WERI-Rb-1 (cell line): ENCODE measurements at regions not wholly inside any gene's neighbourhood (a gene's known extent, or its start where the extent isn't known, plus 50 kb on each side); places are given as distances from the start of the nearest gene placed in this dataset.

ENCODE experiments used
- DNase-seq: peaks from one replicate; pipeline ENCODE4 v3.0.0-alpha.2; 2020
- H3K27ac ChIP-seq: fragments of 250-450 bp; sonication (Bioruptor Pico); 2 replicates; pipeline ENCODE4 v1.5.1; 2020; ENCODE audit warnings: mild to moderate bottlenecking, moderate library complexity
- H3K27me3 ChIP-seq: fragments of 250-450 bp; sonication (Bioruptor Pico); 2 replicates; pipeline ENCODE4 v1.5.1; 2021; ENCODE audit warnings: mild to moderate bottlenecking, low read depth, moderate library complexity; ENCODE audit not compliant: insufficient read depth, severe bottlenecking
- H3K36me3 ChIP-seq: fragments of 250-450 bp; sonication (Bioruptor Pico); 2 replicates; pipeline ENCODE4 v1.5.1; 2020; ENCODE audit warnings: mild to moderate bottlenecking, moderate library complexity
- H3K4me3 ChIP-seq: 2 replicates; pipeline ENCODE4 v1.5.1; 2011; ENCODE audit warnings: low read depth, mild to moderate bottlenecking, control low read depth, low read length
- H3K9me3 ChIP-seq: fragments of 250-450 bp; sonication (Bioruptor Pico); 2 replicates; pipeline ENCODE4 v1.5.1; 2021; ENCODE audit warnings: mild to moderate bottlenecking, moderate library complexity; ENCODE audit not compliant: severe bottlenecking
- TF ChIP-seq, protein P1 (sequence below): IDR thresholded peaks from 2 replicates; pipeline ENCODE4 v1.5.1; 2011; ENCODE audit warnings: low read depth, mild to moderate bottlenecking, control low read depth, inconsistent platforms, low read length

DNA sequence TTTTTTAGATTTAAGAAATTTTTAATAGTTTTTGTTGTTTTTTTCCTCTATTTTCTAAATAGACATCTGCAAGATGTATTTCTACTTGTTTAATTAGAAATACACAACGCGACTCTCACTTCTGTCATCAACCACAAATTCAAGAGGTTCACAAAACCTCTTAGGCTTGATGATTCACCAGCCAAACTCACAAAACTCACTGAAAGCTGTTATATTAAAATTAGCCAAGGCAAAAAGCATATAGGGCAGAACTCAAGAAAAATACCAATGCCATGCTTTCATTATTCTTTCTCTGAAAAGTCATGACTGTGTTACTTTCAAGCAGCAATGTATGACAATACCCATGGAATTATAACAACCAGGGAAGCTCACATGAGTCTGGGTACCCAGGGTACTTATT, 487.0 kb upstream of the RGS18 start:
- no peak overlapping the region for H3K27ac ChIP-seq
- H3K27me3 ChIP-seq = no peaks in the 10 kb centered on the region
- H3K4me3 ChIP-seq = no peak overlapping the region
- no peaks in the 10 kb centered on the region for H3K9me3 ChIP-seq
- TF ChIP-seq, protein P1, sequence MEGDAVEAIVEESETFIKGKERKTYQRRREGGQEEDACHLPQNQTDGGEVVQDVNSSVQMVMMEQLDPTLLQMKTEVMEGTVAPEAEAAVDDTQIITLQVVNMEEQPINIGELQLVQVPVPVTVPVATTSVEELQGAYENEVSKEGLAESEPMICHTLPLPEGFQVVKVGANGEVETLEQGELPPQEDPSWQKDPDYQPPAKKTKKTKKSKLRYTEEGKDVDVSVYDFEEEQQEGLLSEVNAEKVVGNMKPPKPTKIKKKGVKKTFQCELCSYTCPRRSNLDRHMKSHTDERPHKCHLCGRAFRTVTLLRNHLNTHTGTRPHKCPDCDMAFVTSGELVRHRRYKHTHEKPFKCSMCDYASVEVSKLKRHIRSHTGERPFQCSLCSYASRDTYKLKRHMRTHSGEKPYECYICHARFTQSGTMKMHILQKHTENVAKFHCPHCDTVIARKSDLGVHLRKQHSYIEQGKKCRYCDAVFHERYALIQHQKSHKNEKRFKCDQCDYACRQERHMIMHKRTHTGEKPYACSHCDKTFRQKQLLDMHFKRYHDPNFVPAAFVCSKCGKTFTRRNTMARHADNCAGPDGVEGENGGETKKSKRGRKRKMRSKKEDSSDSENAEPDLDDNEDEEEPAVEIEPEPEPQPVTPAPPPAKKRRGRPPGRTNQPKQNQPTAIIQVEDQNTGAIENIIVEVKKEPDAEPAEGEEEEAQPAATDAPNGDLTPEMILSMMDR = no peak
- H3K36me3 ChIP-seq = no peaks in the 10 kb centered on the region
- DNase-seq = no peak

DNA sequence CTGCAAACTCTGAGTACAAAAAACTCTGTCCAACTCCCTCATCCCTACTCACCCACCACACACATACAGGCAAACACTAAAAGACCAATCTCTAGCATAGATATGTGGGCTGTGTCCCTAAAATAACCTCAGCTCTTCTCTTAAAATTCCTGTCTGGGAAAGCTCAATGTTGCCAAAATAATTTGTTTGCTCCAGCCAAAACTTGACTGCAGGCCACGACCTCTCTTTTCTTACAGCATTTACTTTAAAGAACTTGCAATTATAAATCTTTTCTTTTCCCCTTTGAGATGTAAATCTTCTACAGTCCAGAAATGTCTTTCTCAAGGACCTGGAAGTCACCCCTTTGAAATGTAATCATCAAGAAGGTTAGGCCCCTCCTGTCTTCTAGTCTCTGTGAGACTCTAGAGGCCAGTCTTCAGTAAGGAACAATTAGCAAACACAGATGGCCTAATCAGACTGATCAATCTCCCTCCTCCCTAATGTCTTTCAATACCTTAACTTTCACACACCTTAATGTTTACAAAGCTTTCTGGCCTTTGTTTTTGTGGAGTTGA, 483.6 kb upstream of the RGS18 start:
- no peaks in the 10 kb centered on the region for H3K27me3 ChIP-seq
- H3K36me3 ChIP-seq = no peaks in the 10 kb centered on the region
- H3K4me3 ChIP-seq = no peak overlapping the region
- DNase-seq = no peak
- H3K9me3 ChIP-seq = no peaks in the 10 kb centered on the region
- no peak overlapping the region for H3K27ac ChIP-seq
- TF ChIP-seq, protein P1 = no peak

DNA sequence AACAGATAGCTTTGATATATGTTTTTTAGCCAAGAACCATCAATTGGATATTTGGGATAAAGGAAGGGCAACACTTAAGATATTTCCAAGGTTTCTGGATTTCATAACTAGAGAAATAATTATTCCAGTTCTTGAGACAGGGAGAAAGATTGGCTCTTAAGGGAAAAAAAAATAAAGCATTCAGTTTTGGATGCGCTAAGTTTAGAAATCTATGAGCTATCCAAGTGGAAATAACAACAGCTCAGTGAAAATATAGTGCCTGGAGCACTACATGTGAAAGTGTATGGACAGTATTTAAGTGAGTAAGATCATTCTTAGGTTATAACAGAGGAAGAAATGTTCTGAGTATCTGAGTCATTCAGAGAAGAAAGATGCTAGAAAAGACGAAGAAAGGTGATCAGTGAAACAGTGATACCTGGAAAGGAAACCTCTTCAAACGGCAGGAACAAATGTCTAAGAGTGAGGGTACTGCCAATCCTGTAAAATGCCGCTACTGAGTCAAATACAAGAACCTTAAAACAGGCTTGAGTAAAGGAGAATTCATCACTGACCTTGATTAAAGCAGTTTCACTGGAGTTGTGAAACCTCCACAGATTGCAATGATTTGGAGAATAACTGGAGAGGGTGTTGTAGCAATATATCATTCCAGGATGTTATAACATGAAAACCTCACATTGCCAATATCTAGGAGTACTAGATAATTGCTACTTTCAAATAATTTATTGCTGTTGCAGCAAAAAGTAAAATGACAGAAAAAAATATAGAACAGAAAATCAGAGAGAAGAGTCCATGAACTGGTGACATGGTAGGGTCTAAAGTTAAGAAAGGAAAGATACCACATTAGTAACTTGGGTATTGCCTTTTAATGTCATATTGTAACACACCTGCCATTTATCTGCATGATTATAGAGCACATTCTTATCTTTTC, 482.1 kb upstream of the RGS18 start:
- H3K9me3 ChIP-seq = no peaks in the 10 kb centered on the region
- TF ChIP-seq, protein P1 = no peak
- no peak overlapping the region for H3K4me3 ChIP-seq
- no peaks in the 10 kb centered on the region for H3K36me3 ChIP-seq
- DNase-seq = no peak
- no peak overlapping the region for H3K27ac ChIP-seq
- no peaks in the 10 kb centered on the region for H3K27me3 ChIP-seq

DNA sequence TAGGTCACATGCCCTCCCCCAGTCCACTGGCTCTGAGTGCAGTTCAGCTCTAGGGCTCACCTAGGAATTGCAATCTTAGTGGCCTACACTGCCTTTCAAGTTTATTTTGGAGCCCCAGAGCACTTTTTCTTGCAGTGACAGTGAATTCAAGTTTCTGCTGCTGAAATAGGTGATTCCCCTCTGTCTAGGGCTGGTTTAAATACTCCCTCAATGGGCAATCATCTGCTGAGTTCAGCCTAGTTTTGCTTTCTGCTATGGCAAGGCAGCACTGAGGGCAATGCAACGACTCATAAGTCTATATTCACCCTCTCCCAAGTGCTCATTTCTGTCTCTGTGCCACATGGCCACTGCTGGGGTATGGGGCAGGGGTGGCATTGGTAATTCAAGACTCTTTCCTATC, 472.6 kb upstream of the RGS18 start:
- no peaks in the 10 kb centered on the region for H3K27me3 ChIP-seq
- H3K9me3 ChIP-seq = no peaks in the 10 kb centered on the region
- no peak overlapping the region for H3K27ac ChIP-seq
- no peak for DNase-seq
- no peaks in the 10 kb centered on the region for H3K36me3 ChIP-seq
- TF ChIP-seq, protein P1 = no peak
- no peak overlapping the region for H3K4me3 ChIP-seq

DNA sequence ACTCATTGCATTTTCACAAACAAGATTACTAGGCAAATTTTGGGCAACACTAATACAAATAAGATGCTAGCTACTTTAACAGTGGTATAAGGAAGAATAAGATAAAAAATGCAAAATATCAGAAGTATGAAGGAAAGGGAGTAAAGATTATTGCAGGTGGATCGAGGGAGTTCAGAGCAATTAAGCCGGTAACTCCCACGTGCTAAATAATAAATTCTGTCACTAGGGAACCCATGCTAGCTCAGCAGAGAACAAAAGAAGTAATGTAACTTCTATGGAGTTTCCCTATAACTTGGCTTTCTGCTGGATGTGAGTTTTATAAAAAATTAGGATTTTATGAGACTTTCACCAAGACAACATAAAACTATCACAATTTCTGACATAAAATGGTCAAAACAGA, 470.5 kb upstream of the RGS18 start:
- DNase-seq = no peak
- H3K9me3 ChIP-seq = no peaks in the 10 kb centered on the region
- TF ChIP-seq, protein P1 = no peak
- no peaks in the 10 kb centered on the region for H3K27me3 ChIP-seq
- no peak overlapping the region for H3K27ac ChIP-seq
- H3K4me3 ChIP-seq = no peak overlapping the region
- no peaks in the 10 kb centered on the region for H3K36me3 ChIP-seq
